HepG2 (cell line): ENCODE measurements at regions not wholly inside any gene's neighbourhood (a gene's known extent, or its start where the extent isn't known, plus 50 kb on each side); places are given as distances from the start of the nearest gene placed in this dataset.

ENCODE experiments used
- ATAC-seq: fragments of 200-7000 bp; cut with Tn5 transposase; 3 replicates; pipeline ENCODE4 v1.9.1; 2020; ENCODE audit warnings: mild to moderate bottlenecking, moderate library complexity
- BruUV-seq: library from RNA; stranded (reverse); fragments of 400-500 nt; replicated peaks from 2 replicates; lab custom pipeline; 2021; lab: Mats Ljungman, UMichigan
- CTCF ChIA-PET: fragments of 300-600 bp; formaldehyde crosslinking; extraction: SDS; loops from one replicate; lab custom pipeline; 2021; ENCODE audit warnings: low total read pairs, inconsistent platforms, low intra/inter-chr PET ratio; lab: Yijun Ruan, JAX
- POLR2A ChIA-PET: fragments of 350-600 bp; sonication (Branson Sonifier 250); formaldehyde crosslinking; loops from one replicate; lab custom pipeline; 2020; ENCODE audit warnings: antibody characterized with exemption, inconsistent platforms; lab: Yijun Ruan, JAX
- DNase-seq: peaks from one replicate; pipeline ENCODE4 v3.0.0-alpha.2; 2015; ENCODE audit warnings: low spot score
- FAIRE-seq: peaks from 3 replicates; lab custom pipeline; 2011; peaks lifted over from hg19 to GRCh38; lab: Jason Lieb, UNC
- H2AFZ ChIP-seq: one replicate; pipeline ENCODE4 v1.6.1; 2011; ENCODE audit warnings: low read length, inconsistent platforms
- H3K27ac ChIP-seq: fragments of 300-600 bp; 3 replicates; pipeline ENCODE4 v1.8.0; 2011; ENCODE audit warnings: mixed run types, mild to moderate bottlenecking, mixed read lengths, low read length, inconsistent platforms; ENCODE audit not compliant: insufficient read depth; ENCODE audit errors: extremely low read length
- H3K27me3 ChIP-seq, 2 experiments: fragments of 200-600 bp in 1 of 2; 2 replicates in 1 of 2; 3 replicates in 1 of 2; pipeline versions ENCODE4 v1.6.0 to v1.8.0; 2011; ENCODE audit warnings: low read length in 2 of 2, mild to moderate bottlenecking in 2 of 2, moderate library complexity in 2 of 2, inconsistent platforms in 1 of 2; ENCODE audit not compliant: insufficient read depth in 2 of 2, control insufficient read depth in 1 of 2
- H3K36me3 ChIP-seq, 2 experiments: fragments of 200-600 bp in 1 of 2; replicated peaks in 1 of 2; 2 replicates in 1 of 2; 3 replicates in 1 of 2; pipeline versions ENCODE4 v1.5.1 to v1.8.0; 2011; ENCODE audit warnings: low read length in 2 of 2, inconsistent platforms in 1 of 2; ENCODE audit not compliant: insufficient read depth in 2 of 2, control insufficient read depth in 1 of 2
- H3K4me1 ChIP-seq: 2 replicates; pipeline ENCODE4 v1.5.1; 2012; ENCODE audit warnings: low read length, inconsistent platforms; ENCODE audit not compliant: insufficient read depth
- H3K4me2 ChIP-seq: 2 replicates; pipeline ENCODE4 v1.6.0; 2011; ENCODE audit warnings: low read depth, low read length, inconsistent platforms
- H3K4me3 ChIP-seq, 3 experiments: fragments of 200-600 bp in 1 of 3; sonication (generic), shearing (Covaris generic) in 1 of 3; replicated peaks in 1 of 3; 2 replicates each; pipeline ENCODE4 v1.5.1; 2011 to 2016; ENCODE audit warnings: low read length in 3 of 3, inconsistent platforms in 2 of 3, low read depth in 2 of 3, mild to moderate bottlenecking in 2 of 3, control low read depth in 1 of 3, mixed read lengths in 1 of 3; ENCODE audit not compliant: insufficient read depth in 1 of 3
- H3K79me2 ChIP-seq: one replicate; pipeline ENCODE4 v1.6.1; 2011; ENCODE audit warnings: low read length, inconsistent platforms; ENCODE audit not compliant: insufficient read depth
- H3K9ac ChIP-seq: 2 replicates; pipeline ENCODE4 v1.6.0; 2011; ENCODE audit warnings: mild to moderate bottlenecking, low read depth, low read length, inconsistent platforms; ENCODE audit not compliant: insufficient read depth
- H3K9me3 ChIP-seq: 2 replicates; pipeline ENCODE4 v1.5.1; 2012; ENCODE audit warnings: mild to moderate bottlenecking, low read length
- H4K20me1 ChIP-seq: 2 replicates; pipeline ENCODE4 v1.6.0; 2011; ENCODE audit warnings: inconsistent platforms, mild to moderate bottlenecking, low read length, moderate library complexity; ENCODE audit not compliant: insufficient read depth
- DRAP1 ChIP-seq: IDR thresholded peaks from 2 replicates; pipeline ENCODE4 v1.6.1; 2016; ENCODE audit warnings: missing genetic modification reagents, missing compliant biosample characterization
- FOXK1 ChIP-seq: sonication (generic); formaldehyde crosslinking; IDR thresholded peaks from 2 replicates; pipeline ENCODE4 v1.4.0; 2020; ENCODE audit warnings: low read depth, missing genetic modification reagents, borderline replicate concordance
- FOXP1 ChIP-seq, 2 experiments: fragments of 450-650 bp in 1 of 2; IDR thresholded peaks; 2 replicates each; pipeline ENCODE4 v1.6.1; 2017 to 2018; ENCODE audit warnings: antibody characterized with exemption in 1 of 2
- HHEX ChIP-seq: IDR thresholded peaks from 2 replicates; pipeline ENCODE4 v1.6.1; 2016; ENCODE audit warnings: control low read depth
- KAT7 ChIP-seq: IDR thresholded peaks from 2 replicates; pipeline ENCODE4 v1.6.1; 2018; ENCODE audit warnings: borderline replicate concordance, missing compliant biosample characterization
- MTA1 ChIP-seq: sonication (generic); formaldehyde crosslinking; IDR thresholded peaks from 2 replicates; pipeline ENCODE4 v1.4.0; 2020; ENCODE audit warnings: missing genetic modification reagents, mild to moderate bottlenecking, borderline replicate concordance
- NKX3-1 ChIP-seq: sonication (generic); formaldehyde crosslinking; IDR thresholded peaks from 2 replicates; pipeline ENCODE4 v1.5.0; 2020; ENCODE audit warnings: missing genetic modification reagents
- NR2C2 ChIP-seq: sonication (generic); formaldehyde crosslinking; IDR thresholded peaks from 2 replicates; pipeline ENCODE4 v1.4.0; 2020; ENCODE audit warnings: missing genetic modification reagents, mild to moderate bottlenecking, moderate library complexity, borderline replicate concordance
- PRMT3 ChIP-seq: sonication (generic); formaldehyde crosslinking; IDR thresholded peaks from 2 replicates; pipeline ENCODE4 v1.8.1; 2022; ENCODE audit warnings: low read depth, mild to moderate bottlenecking, moderate library complexity, missing genetic modification reagents, borderline replicate concordance
- TBX2 ChIP-seq: sonication (generic); formaldehyde crosslinking; IDR thresholded peaks from 2 replicates; pipeline ENCODE4 v1.5.0; 2020; ENCODE audit warnings: missing genetic modification reagents, mild to moderate bottlenecking, borderline replicate concordance
- THAP8 ChIP-seq: sonication (generic); formaldehyde crosslinking; IDR thresholded peaks from 2 replicates; pipeline ENCODE4 v1.5.1; 2020; ENCODE audit warnings: missing genetic modification reagents, mild to moderate bottlenecking, borderline replicate concordance
- TOE1 ChIP-seq: sonication (generic); formaldehyde crosslinking; IDR thresholded peaks from 2 replicates; pipeline ENCODE4 v1.4.0; 2020; ENCODE audit warnings: mild to moderate bottlenecking, missing genetic modification reagents
- ZFX ChIP-seq: sonication (generic); formaldehyde crosslinking; IDR thresholded peaks from 2 replicates; pipeline ENCODE4 v1.4.0; 2020; ENCODE audit warnings: mild to moderate bottlenecking, low read depth, missing genetic modification reagents, moderate library complexity
- ZNF724P ChIP-seq: sonication (generic); formaldehyde crosslinking; IDR thresholded peaks from 2 replicates; pipeline ENCODE4 v1.8.0; 2022; ENCODE audit warnings: missing genetic modification reagents, borderline replicate concordance
- WGBS: methylation state at CpG from one replicate; pipeline ENCODE4 v1.1.6; 2017; ENCODE audit warnings: low lambda C conversion rate; 5-methylcytosine and 5-hydroxymethylcytosine counted together
- in situ Hi-C: cut with HindIII; loops from 2 replicates; pipeline ENCODE4 v1.10.0; 2017; ENCODE audit warnings: low pct_unique_long_range_greater_than_20kb; ENCODE audit not compliant: extremely low pct_ligation_motif_present
- intact Hi-C: fragments of 100-400 bp; cut with micrococcal nuclease; formaldehyde crosslinking; loops from one replicate; pipeline ENCODE4 v1.10.0; 2022; ENCODE audit not compliant: unreplicated experiment
- TF ChIP-seq, protein P1 (sequence below): conservative IDR thresholded peaks from 2 replicates; pipeline ENCODE4 v1.6.1; 2018; ENCODE audit warnings: missing genetic modification reagents

- no peaks in the 10 kb centered on the region for H3K27me3 ChIP-seq
- no TSS peak for BruUV-seq
- WGBS, result 0% methylated on average over 2 of the region's 2 CpGs
- H2AFZ ChIP-seq, result no peak overlapping the region
- CTCF ChIA-PET, result no interaction called here
- no peak overlapping the region for H3K4me2 ChIP-seq
- POLR2A ChIA-PET, result no interaction called here
- H3K27ac ChIP-seq, result no peak overlapping the region
- TF ChIP-seq FOXP1 (IDR thresholded peaks at IDR 0.05) (no peak), FOXP1 (CRISPR knock-in tag; IDR thresholded peaks at IDR 0.05) (no peak), TBX2 (CRISPR knock-in tag) (no peak), NR2C2 (CRISPR knock-in tag) (no peak), NKX3-1 (CRISPR knock-in tag) (no peak), PRMT3 (CRISPR knock-in tag) (no peak), TOE1 (CRISPR knock-in tag) (no peak), DRAP1 (CRISPR knock-in tag) (no peak), ZFX (no peak), MTA1 (no peak), THAP8 (CRISPR knock-in tag) (no peak), FOXK1 (CRISPR knock-in tag) (no peak), KAT7 (no peak), ZNF724P (CRISPR knock-in tag) (no peak), HHEX (CRISPR knock-in tag) (no peak)
- TF ChIP-seq, protein P1, sequence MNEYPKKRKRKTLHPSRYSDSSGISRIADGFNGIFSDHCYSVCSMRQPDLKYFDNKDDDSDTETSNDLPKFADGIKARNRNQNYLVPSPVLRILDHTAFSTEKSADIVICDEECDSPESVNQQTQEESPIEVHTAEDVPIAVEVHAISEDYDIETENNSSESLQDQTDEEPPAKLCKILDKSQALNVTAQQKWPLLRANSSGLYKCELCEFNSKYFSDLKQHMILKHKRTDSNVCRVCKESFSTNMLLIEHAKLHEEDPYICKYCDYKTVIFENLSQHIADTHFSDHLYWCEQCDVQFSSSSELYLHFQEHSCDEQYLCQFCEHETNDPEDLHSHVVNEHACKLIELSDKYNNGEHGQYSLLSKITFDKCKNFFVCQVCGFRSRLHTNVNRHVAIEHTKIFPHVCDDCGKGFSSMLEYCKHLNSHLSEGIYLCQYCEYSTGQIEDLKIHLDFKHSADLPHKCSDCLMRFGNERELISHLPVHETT (CRISPR knock-in tag), result no peak
- intact Hi-C loops, result no loop called here
- H3K79me2 ChIP-seq, result no peaks in the 10 kb centered on the region
- FAIRE-seq, result no peak
- H3K36me3 ChIP-seq, result no peaks in the 10 kb centered on the region
- no peak for ATAC-seq
- H4K20me1 ChIP-seq, result no peaks in the 10 kb centered on the region
- H3K4me1 ChIP-seq, result no peaks in the 10 kb centered on the region
- H3K4me3 ChIP-seq, result no peak overlapping the region
- in situ Hi-C loops, result no loop called here
- H3K9ac ChIP-seq, result no peak overlapping the region
- peaks cover 98% of the 10 kb centered on the region for H3K9me3 ChIP-seq
- DNase-seq, result no peak
These were observed 1817.4 kb downstream of the SUCLG1 start for GRCh38 chr2:82641598-82642180.
